ENCODE measurements at regions not wholly inside any gene's neighbourhood (a gene's known extent, or its start where the extent isn't known, plus 50 kb on each side); places are given as distances from the start of the nearest gene placed in this dataset.
"Not testable (repeated sequence)": the region's sequence is repeated elsewhere in the genome, so short reads cannot be mapped to it uniquely, and the experiment has no call there.

DNA sequence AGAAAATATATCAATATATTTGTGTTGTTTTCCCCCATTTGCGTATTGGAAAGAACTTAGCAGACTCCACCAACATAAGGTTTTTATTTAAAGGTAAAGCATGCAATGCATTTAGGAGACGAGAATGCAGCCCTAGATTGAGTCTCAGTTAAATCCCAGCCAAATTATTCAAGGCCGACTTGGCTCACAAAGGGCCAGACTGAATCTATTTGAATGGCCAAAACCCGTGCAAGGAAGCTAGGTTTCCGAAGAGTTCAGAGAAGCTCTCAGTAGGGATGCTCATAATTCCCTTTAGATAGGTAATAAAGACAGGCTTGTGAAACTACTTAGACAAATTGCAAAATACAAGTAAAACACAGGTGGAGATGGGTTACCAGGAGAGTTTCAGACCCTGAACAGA, 520.3 kb downstream of the CDH9 start:
- TF ChIP-seq, protein P1, sequence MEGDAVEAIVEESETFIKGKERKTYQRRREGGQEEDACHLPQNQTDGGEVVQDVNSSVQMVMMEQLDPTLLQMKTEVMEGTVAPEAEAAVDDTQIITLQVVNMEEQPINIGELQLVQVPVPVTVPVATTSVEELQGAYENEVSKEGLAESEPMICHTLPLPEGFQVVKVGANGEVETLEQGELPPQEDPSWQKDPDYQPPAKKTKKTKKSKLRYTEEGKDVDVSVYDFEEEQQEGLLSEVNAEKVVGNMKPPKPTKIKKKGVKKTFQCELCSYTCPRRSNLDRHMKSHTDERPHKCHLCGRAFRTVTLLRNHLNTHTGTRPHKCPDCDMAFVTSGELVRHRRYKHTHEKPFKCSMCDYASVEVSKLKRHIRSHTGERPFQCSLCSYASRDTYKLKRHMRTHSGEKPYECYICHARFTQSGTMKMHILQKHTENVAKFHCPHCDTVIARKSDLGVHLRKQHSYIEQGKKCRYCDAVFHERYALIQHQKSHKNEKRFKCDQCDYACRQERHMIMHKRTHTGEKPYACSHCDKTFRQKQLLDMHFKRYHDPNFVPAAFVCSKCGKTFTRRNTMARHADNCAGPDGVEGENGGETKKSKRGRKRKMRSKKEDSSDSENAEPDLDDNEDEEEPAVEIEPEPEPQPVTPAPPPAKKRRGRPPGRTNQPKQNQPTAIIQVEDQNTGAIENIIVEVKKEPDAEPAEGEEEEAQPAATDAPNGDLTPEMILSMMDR (IDR thresholded peaks at IDR 0.05), result no peak
- Histone ChIP-seq H3K4me1 (no peaks in the 10 kb centered on the region), H3K36me3 (no peaks in the 10 kb centered on the region), H3K9me3 (no peaks in the 10 kb centered on the region), H3K27ac (no peak overlapping the region), H3K4me3 (no peak overlapping the region), H3K27me3 (no peaks in the 10 kb centered on the region)
- no peak for DNase-seq
- intact Hi-C loops (cut with DNase I), result no loop called here
- no peak for ATAC-seq

DNA sequence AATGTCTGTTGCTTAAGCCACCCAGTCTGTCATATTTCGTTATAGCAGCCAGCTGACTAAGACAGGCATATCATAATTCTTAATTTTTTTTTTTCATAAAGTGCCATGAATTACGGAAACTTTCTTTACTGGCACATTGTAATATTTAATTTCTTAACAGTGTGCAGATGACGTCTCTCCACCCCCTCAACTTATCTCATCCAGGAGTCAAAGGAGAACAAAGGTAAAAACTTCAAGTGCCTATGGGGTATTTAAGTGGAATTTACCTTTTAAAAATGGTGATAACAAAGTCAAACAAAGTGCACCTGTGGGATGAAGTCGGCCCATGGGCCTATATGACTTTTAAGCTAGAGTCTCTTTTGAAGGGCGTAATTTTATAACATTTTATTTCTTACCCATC, 539.4 kb downstream of the CDH9 start:
- Histone ChIP-seq H3K36me3 (no peaks in the 10 kb centered on the region), H3K27ac (no peak overlapping the region), H3K4me3 (no peak overlapping the region), H3K4me1 (no peaks in the 10 kb centered on the region), H3K27me3 (no peaks in the 10 kb centered on the region), H3K9me3 (no peaks in the 10 kb centered on the region)
- TF ChIP-seq, protein P1 (IDR thresholded peaks at IDR 0.05), result no peak
- no peak for ATAC-seq
- intact Hi-C loops (cut with DNase I), result no loop called here
- DNase-seq, result no peak

DNA sequence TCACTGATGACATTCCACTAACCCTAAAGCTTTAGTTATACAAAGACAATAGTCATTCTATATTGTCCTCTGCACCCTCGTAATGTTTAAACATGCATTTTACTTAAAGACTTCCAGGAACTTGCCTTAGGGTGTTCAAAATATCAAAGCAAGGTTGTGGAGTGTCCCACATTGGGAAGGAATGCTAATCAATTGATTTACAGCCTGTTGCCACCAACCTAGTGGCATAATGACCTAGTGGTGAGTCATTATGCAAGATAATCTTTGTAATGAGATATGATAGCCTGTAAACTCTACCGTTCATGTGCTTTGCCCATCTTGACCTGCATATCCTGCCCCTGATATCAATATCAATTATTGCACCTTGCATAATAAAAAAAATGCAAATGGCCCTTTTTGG, 542.9 kb downstream of the CDH9 start:
- intact Hi-C loops (cut with DNase I), result no loop called here

DNA sequence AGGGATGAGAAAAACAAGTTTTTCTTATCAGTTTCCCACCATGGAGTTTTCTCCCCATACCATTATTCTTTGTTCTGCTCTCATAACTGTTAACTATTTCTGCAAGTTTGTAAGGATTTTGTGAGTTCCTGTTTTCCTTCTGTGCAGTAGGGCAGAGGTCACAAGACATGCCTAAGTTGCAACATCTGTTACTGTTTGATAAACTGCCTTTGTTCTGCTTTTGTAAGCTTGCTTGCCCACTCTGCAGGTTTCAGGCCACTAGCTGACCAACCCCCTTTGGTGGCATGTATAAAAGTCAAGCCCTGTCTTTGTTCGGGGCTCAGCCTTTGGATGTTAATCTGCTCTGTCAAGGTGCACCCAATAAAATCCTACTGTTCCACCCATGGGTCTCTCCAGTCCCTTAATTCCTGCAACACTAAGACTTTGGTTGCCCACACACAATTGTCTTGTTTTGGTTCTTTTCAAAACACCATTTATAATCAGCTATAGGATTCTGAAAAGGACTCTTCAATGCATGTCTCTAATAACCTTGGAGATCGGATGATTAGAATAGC, 545.4 kb downstream of the CDH9 start:
- TF ChIP-seq, protein P1 (IDR thresholded peaks at IDR 0.05), result no peak
- DNase-seq (no peak), ATAC-seq (no peak)
- Histone ChIP-seq H3K27me3 (no peaks in the 10 kb centered on the region), H3K9me3 (no peaks in the 10 kb centered on the region), H3K27ac (no peak overlapping the region), H3K4me1 (no peaks in the 10 kb centered on the region), H3K36me3 (no peaks in the 10 kb centered on the region), H3K4me3 (no peak overlapping the region)
- intact Hi-C loops (cut with DNase I), result no loop called here

More for the DNA sequence above, 542.9 kb downstream of the CDH9 start:
- no peak for ATAC-seq
- TF ChIP-seq, protein P1 (IDR thresholded peaks at IDR 0.05), result no peak
- DNase-seq, result no peak
- H3K27me3 ChIP-seq, result no peaks in the 10 kb centered on the region
- H3K36me3 ChIP-seq, result no peaks in the 10 kb centered on the region
- no peak overlapping the region for H3K4me3 ChIP-seq
- no peaks in the 10 kb centered on the region for H3K4me1 ChIP-seq
- no peaks in the 10 kb centered on the region for H3K9me3 ChIP-seq
- H3K27ac ChIP-seq, result no peak overlapping the region

DNA sequence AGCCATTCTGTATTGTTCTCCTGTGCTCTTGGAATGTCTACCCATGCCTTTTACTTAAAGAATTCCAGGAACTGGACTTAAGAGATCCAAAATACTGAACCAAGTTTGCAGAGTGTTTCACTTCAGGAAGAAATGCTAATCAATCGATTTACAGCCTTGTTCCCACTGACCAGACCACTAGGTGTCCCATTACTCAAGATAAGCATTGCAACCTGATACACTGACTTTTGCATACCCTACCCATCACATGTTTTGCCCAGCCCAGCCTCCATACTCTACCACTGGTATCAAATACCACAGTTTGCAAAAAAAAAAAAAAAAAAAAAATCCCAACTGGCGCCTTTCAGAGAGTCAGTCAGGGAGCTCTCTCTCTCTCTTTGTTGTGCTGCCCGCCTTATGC, 550.8 kb downstream of the CDH9 start:
- Histone ChIP-seq H3K4me1 (no peaks in the 10 kb centered on the region), H3K27ac (no peak overlapping the region), H3K36me3 (no peaks in the 10 kb centered on the region), H3K9me3 (no peaks in the 10 kb centered on the region), H3K27me3 (no peaks in the 10 kb centered on the region), H3K4me3 (no peak overlapping the region)
- intact Hi-C loops (cut with DNase I), result no loop called here
- TF ChIP-seq, protein P1 (IDR thresholded peaks at IDR 0.05), result no peak
- DNase-seq (no peak), ATAC-seq (no peak)

DNA sequence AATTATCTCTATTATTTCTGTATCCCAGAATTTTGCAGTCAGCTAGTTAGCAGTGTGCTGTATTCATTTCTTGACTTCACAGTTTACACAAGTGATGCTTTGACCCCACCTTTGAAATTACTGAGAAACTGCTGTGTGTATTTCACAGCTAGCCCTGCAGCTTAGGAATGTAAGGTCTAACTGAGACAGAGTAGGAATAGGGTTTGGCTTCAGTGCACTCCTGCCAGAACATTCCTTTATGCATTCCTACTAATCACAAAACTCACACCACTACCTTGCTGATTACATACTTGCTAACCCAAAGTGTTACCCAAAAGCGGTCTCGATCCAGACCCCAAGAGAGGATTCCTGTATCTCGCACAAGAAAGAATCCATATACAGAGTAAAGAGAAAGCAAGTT, 551.8 kb downstream of the CDH9 start:
- Histone ChIP-seq H3K27ac (peak overlapping the region; percentile 14), H3K4me1 (no peaks in the 10 kb centered on the region), H3K27me3 (no peaks in the 10 kb centered on the region), H3K36me3 (no peaks in the 10 kb centered on the region), H3K4me3 (no peak overlapping the region), H3K9me3 (no peaks in the 10 kb centered on the region)
- ATAC-seq, result peak; percentile 82
- TF ChIP-seq, protein P1 (IDR thresholded peaks at IDR 0.05), result no peak
- no peak for DNase-seq
- intact Hi-C loops (cut with DNase I), result no loop called here

DNA sequence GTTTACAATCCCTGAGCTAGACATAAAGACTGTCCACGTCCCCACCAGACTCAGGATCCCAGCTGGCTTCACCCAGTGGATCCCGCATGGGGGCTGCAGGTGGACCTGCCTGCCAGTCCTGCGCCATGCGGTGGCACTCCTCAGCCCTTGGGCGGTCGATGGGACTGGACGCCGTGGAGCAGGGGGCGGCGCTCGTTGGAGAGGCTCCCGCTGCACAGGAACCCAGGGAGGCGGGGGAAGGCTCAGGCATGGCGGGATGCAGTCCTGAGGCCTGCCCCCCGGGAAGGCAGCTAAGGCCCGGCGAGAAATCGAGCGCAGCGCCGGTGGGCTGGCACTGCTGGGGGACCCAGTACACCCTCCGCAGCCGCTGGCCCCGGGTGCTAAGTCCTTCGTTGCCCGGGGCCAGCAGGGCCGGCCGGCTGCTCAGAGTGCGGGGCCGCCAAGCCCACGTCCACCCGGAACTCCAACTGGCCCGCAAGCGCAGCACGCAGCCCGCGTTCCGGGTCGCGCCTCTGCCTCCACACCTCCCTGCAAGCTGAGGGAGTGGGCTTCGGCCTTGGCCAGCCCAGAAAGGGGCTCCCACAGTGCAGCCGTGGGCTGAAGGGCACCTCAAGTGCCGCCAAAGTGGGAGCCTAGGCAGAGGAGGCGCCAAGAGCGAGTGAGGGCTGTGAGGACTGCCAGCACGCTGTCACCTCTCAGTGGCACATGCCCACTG, 553.1 kb downstream of the CDH9 start:
- H3K36me3 ChIP-seq; DNase-seq; H3K4me3 ChIP-seq; H3K27ac ChIP-seq; H3K4me1 ChIP-seq; intact Hi-C loops (cut with DNase I); H3K27me3 ChIP-seq; H3K9me3 ChIP-seq; ATAC-seq: not testable (repeated sequence)
